ENCODE measurements at regions not wholly inside any gene's neighbourhood (a gene's known extent, or its start where the extent isn't known, plus 50 kb on each side); places are given as distances from the start of the nearest gene placed in this dataset.

GRCh38 chr11:42363701-42364100 is 904.2 kb upstream of the LRRC4C start:
- Histone ChIP-seq H3K9me3 (no peaks in the 10 kb centered on the region), H3K36me3 (no peaks in the 10 kb centered on the region), H3K27ac (no peak overlapping the region), H3K27me3 (no peaks in the 10 kb centered on the region), H3K4me3 (no peak overlapping the region), H3K4me1 (no peaks in the 10 kb centered on the region)
- intact Hi-C loops (cut with DNase I; ENCODE audit: low total_unique reads) (no loop called here), in situ Hi-C loops (cut with MboI; ENCODE audit: low pct_ligation_motif_present in 1 of 4, low pct_unique_long_range_greater_than_20kb in 1 of 4, low sequenced_read_pairs in 3 of 4) (loop anchor here in 1 of 4 donors (25.0 kb wide), 1 partner anchor 101 kb away; no protein-coding TSS in a partner anchor)
- DNase-seq, result no peak
- TF ChIP-seq EP300 (IDR thresholded peaks at IDR 0.05; ENCODE audit: low read depth) (no peak), POLR2AphosphoS5 (IDR thresholded peaks at IDR 0.05) (no peak), POLR2A (IDR thresholded peaks at IDR 0.05) (no peak), CTCF (IDR thresholded peaks at IDR 0.05) (no peak)
- 33 to 80% methylated on average over 2 of the region's 2 CpGs for WGBS, 2 donors (ENCODE audit: low coverage in 1 of 2)

DNA sequence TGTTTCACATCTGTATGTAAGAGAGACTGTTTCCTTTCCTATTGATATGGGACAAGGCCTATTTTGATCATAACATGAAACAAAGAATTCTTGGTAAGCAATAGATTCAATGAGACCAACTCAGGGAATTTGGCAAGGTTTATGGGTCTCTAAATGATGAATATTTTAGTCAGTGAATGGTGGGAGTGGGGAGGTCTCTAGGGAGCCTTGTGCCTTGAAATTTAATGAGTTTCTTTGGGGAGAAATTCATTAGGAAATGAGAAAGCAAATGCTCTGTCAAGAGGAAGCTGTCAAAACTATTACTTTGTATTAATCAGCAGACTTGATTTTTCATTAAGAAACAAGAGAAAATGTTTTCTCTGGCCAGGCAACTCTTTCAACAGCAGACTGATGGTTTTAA is 921.7 kb upstream of the API5 start:
- no peaks in the 10 kb centered on the region for H3K27me3 ChIP-seq
- TF ChIP-seq EP300 (IDR thresholded peaks at IDR 0.05; ENCODE audit: low read depth) (no peak), CTCF (IDR thresholded peaks at IDR 0.05) (no peak), POLR2AphosphoS5 (IDR thresholded peaks at IDR 0.05) (no peak), POLR2A (IDR thresholded peaks at IDR 0.05) (no peak)
- intact Hi-C loops (cut with DNase I; ENCODE audit: low total_unique reads), result no loop called here
- H3K4me1 ChIP-seq, result no peaks in the 10 kb centered on the region
- DNase-seq, result no peak
- H3K36me3 ChIP-seq, result no peaks in the 10 kb centered on the region
- no peaks in the 10 kb centered on the region for H3K9me3 ChIP-seq
- no peak overlapping the region for H3K4me3 ChIP-seq
- in situ Hi-C loops (cut with MboI; ENCODE audit: low pct_ligation_motif_present in 1 of 4, low pct_unique_long_range_greater_than_20kb in 1 of 4, low sequenced_read_pairs in 3 of 4), result no loop called here
- H3K27ac ChIP-seq, result no peak overlapping the region

DNA sequence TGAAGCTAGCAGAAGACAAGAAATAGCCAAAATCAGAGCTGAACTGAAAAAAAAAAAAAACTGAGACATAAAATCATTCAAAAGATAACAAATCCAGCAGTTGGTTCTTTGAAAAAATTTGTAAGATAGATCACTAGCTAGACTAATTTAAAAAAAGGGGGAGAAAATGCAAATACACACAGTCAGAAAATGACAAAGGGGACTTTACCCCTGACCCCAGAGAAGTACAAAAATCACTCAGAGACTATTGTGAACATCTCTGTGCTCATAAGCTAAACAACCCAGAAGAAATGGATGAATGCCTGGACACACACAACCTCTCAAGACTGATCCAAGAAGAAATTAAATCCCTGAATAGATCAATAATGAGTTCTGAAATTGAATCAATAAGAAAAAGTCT is 914.3 kb upstream of the API5 start:
- Histone ChIP-seq H3K4me1 (no peaks in the 10 kb centered on the region), H3K4me3 (no peak overlapping the region), H3K36me3 (no peaks in the 10 kb centered on the region), H3K27me3 (no peaks in the 10 kb centered on the region), H3K9me3 (no peaks in the 10 kb centered on the region), H3K27ac (no peak overlapping the region)
- DNase-seq, result no peak
- in situ Hi-C loops (cut with MboI; ENCODE audit: low pct_ligation_motif_present in 1 of 4, low pct_unique_long_range_greater_than_20kb in 1 of 4, low sequenced_read_pairs in 3 of 4) (no loop called here), intact Hi-C loops (cut with DNase I; ENCODE audit: low total_unique reads) (no loop called here)
- TF ChIP-seq POLR2AphosphoS5 (IDR thresholded peaks at IDR 0.05) (no peak), EP300 (IDR thresholded peaks at IDR 0.05; ENCODE audit: low read depth) (no peak), CTCF (IDR thresholded peaks at IDR 0.05) (no peak)

DNA sequence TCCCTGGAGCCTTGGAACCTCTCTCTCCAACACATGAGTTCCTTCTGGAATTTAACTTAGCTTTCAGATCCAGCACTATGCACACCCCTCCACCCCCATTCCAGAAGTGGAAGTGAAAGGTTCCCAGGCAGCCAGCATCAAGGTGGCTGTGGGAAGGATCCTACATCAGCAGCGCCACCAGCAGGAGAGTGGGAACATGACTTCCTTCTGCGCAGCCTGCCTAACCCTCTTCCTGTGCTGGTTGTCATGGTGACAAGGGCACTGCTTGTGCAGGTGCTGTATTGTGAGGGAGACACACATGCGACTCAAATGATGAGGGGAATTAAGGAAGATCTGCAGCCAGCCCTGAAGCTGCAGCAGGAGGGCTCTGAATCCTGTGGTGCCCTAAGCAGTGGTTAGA is 904.5 kb upstream of the API5 start:
- TF ChIP-seq POLR2A (IDR thresholded peaks at IDR 0.05) (no peak), CTCF (IDR thresholded peaks at IDR 0.05) (no peak), POLR2AphosphoS5 (IDR thresholded peaks at IDR 0.05) (no peak), EP300 (IDR thresholded peaks at IDR 0.05; ENCODE audit: low read depth) (no peak)
- intact Hi-C loops (cut with DNase I; ENCODE audit: low total_unique reads), result no loop called here

More for the DNA sequence above, 904.5 kb upstream of the API5 start:
- no peak for DNase-seq
- 22% methylated on average over 3 of the region's 3 CpGs; no CpG with 5 or more reads in 1 of the 2 donors for WGBS, 2 donors (ENCODE audit: low coverage in 1 of 2)
- Histone ChIP-seq H3K9me3 (no peaks in the 10 kb centered on the region), H3K4me3 (no peak overlapping the region), H3K27me3 (no peaks in the 10 kb centered on the region), H3K27ac (no peak overlapping the region), H3K4me1 (no peaks in the 10 kb centered on the region), H3K36me3 (no peaks in the 10 kb centered on the region)
- in situ Hi-C loops (cut with MboI; ENCODE audit: low pct_ligation_motif_present in 1 of 4, low pct_unique_long_range_greater_than_20kb in 1 of 4, low sequenced_read_pairs in 3 of 4), result no loop called here

All from transverse colon (tissue), 4 donors.